22Rv1 (cell line): ENCODE measurements at regions not wholly inside any gene's neighbourhood (a gene's known extent, or its start where the extent isn't known, plus 50 kb on each side); places are given as distances from the start of the nearest gene placed in this dataset.

Experiments
- H3K27ac ChIP-seq: fragments of 450-650 bp; 2 replicates; pipeline ENCODE4 v1.5.1; 2017
- ZFX ChIP-seq: fragments of 450-650 bp; IDR thresholded peaks from 2 replicates; pipeline ENCODE4 v1.6.1; 2017; ENCODE audit warnings: antibody characterized with exemption, borderline replicate concordance
- TF ChIP-seq, protein P1 (sequence below): fragments of 450-650 bp; IDR thresholded peaks from 2 replicates; pipeline ENCODE4 v1.5.1; 2017; ENCODE audit warnings: mild to moderate bottlenecking

DNA sequence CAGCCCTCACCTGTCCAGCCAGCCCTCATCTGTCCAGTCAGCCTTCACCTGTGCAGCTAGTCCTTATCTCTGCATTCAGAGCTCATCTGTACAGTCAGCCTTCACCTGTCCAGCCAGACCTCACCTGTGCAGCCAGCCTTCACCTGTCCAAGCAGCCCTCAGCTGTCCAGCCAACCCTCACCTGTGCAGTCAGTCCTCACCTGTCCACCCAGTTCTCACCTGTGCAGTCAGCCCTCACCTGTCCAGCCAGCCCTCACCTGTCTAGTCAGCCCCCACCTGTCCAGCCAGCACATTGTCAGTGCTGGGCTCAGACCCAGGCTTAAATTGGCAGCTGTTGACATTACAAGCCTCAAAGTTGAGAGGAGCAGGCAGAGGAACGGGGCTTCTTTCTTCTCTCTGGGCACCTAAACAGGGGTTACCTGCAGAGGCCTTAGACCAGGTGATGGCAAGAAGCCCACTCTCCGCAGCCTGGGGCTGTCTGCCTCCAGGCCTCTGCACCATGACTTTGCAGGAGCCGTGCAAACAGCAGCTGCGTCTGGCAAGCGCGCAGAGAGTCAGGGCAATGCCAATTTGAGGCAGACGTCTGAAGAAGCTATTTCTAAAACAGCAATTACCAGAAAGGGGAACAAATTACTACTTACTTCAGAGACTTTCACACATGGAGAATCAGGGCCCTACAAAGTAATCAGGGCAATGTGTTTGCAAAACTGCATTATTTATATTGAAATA lies 506.1 kb downstream of the NPHP4 start:
- no peak for TF ChIP-seq ZFX
- TF ChIP-seq, protein P1, sequence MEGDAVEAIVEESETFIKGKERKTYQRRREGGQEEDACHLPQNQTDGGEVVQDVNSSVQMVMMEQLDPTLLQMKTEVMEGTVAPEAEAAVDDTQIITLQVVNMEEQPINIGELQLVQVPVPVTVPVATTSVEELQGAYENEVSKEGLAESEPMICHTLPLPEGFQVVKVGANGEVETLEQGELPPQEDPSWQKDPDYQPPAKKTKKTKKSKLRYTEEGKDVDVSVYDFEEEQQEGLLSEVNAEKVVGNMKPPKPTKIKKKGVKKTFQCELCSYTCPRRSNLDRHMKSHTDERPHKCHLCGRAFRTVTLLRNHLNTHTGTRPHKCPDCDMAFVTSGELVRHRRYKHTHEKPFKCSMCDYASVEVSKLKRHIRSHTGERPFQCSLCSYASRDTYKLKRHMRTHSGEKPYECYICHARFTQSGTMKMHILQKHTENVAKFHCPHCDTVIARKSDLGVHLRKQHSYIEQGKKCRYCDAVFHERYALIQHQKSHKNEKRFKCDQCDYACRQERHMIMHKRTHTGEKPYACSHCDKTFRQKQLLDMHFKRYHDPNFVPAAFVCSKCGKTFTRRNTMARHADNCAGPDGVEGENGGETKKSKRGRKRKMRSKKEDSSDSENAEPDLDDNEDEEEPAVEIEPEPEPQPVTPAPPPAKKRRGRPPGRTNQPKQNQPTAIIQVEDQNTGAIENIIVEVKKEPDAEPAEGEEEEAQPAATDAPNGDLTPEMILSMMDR: no peak
- no peak overlapping the region for H3K27ac ChIP-seq

DNA sequence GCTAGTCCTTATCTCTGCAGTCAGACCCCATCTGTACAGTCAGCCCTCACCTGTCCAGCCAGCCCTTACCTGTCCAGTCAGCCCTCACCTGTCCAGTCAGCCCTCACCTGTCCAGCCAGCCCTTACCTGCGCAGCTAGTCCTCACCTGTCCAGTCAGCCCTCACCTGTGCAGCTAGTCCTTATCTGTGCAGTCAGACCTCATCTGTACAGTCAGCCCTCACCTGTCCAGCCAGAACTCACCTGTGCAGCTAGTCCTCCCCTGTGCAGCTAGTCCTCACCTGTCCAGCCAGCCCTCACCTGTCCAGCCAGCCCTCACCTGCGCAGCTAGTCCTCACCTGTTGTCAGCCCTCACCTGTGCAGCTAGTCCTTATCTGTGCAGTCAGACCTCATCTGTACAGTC lies 506.8 kb downstream of the NPHP4 start:
- TF ChIP-seq, protein P1: no peak
- no peak for TF ChIP-seq ZFX
- H3K27ac ChIP-seq: no peak overlapping the region

DNA sequence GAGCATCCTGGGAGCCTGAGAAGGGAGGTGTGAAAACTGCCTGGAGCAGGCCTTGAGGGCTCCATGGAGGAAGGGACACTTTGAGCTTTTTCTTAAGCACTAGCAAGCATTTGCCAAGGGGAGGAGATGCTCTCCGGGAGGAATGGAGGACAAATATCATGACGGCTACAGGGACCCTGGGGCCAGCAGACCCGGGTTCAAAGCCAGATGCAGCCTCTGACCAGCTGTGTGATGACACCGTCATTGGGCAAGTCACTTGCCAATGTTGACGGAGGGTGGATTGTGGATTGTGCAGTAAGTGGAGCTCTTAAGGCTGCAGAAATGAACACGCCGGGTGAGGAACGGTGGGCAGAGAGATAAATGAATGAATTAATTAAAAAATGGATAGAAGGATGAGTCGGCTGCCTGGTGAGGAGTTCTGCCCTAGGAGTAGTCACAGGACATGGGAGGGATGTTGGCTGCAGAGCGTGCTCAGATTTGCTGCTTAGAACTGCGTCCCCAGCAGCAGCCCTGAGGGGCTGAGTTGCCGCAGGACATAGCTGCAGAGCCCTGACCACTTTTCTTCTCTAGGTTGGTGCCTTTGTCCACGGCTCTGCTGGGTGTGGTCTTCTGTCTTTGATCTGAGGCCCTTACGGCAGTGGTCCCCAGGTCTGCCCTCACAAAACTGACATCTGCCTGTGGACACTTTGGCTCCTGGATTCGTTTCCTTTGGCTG lies 507.6 kb downstream of the NPHP4 start:
- no peak overlapping the region for H3K27ac ChIP-seq
- no peak for TF ChIP-seq ZFX
- TF ChIP-seq, protein P1: no peak

DNA sequence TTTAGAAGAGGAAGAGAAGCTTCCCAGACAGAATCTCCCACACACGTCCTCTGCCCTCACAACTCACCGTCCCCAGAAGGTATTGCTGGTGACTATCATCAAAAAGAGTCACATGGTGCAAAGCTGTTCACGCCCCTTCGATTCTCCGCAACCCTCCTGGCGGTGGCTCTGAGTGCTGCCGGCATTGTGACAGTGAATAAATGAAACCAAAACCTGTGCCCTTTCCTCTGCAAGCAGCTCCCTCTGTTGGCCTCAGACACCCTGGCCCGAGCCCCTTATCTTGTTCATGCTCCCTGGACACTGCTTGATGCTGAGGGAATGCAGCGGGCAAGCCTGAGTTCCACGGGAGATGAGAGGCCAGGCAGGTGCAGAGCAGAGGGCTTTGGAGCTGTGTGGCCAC lies 510.3 kb downstream of the NPHP4 start:
- no peak overlapping the region for H3K27ac ChIP-seq
- TF ChIP-seq, protein P1: no peak
- TF ChIP-seq ZFX: no peak

DNA sequence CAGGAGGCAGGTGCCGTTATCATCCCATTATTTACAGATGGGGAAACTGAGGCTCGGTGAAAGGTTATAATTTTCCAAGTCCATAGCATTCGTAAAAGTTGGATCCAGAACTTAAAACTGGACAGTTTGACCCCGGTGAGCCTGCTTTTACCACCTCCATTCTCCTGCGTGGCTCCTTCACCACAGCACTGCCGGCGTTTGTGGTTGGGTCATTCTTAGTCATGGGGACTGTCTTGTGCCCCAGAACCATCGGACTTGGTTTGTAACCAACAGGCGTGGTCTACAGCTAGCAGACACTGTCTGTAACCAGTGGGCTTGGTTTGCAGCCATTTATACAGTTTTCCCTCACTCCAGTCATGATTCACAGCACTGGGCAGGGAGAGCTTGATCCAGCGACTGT lies 511.3 kb downstream of the NPHP4 start:
- TF ChIP-seq ZFX: no peak
- TF ChIP-seq, protein P1: no peak
- H3K27ac ChIP-seq: no peak overlapping the region

DNA sequence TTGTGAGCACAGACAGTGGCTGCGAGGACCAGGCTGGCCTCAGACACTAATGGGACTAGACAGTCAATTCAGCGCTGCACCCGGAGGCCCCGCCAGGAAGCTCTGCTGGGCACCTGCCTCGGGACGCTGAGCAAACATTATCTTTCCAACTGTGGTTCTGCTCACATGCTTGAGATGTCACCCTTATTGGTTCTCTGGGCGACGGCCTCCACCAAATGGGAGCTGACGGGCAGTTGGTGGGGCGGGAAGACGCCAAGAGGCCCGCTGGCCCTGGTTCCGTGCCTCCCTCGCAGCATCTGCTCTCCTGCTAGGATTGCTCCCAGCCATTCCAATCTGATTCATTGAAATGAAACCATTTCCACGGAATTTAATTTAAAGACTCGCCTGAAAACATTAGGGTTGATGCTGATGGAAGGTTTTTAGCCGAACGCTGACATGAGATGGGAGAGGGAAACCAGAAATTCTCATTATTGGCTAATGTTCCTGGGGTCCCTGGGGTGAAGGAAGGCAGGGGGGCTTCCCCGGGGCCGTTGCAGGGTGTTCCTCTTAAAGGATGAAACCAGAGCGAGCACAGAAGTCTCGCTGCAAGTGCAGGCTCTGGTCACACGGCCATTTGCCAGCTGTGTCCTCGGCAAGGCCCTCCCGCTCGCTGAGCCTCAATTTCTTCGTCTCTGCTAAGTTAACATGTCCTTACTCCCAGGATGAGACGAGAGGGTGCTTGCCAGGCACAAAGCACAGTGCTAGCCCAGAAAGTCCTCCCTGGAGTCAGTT lies 512.2 kb downstream of the NPHP4 start:
- H3K27ac ChIP-seq: no peak overlapping the region
- TF ChIP-seq, protein P1: no peak
- TF ChIP-seq ZFX: no peak
